Panc1 (cell line): ENCODE measurements at regions not wholly inside any gene's neighbourhood (a gene's known extent, or its start where the extent isn't known, plus 50 kb on each side); places are given as distances from the start of the nearest gene placed in this dataset.

Experiments
- CTCF ChIP-seq: fragments of 450-650 bp; IDR thresholded peaks from 2 replicates; pipeline ENCODE4 v1.5.1; 2017; ENCODE audit warnings: mild to moderate bottlenecking
- POLR2AphosphoS5 ChIP-seq: IDR thresholded peaks from 2 replicates; pipeline ENCODE4 v1.6.1; 2012; ENCODE audit warnings: mild to moderate bottlenecking, low read depth, low read length, moderate library complexity
- REST ChIP-seq, 2 experiments: IDR thresholded peaks; 2 replicates each; pipeline ENCODE4 v1.6.1; 2011 to 2012; ENCODE audit warnings: low read depth in 2 of 2, control low read depth in 1 of 2, low read length in 1 of 2, mild to moderate bottlenecking in 1 of 2, moderate library complexity in 1 of 2; ENCODE audit not compliant: insufficient read depth in 1 of 2

GRCh38 chr13:33945477-33945876, 127.5 kb downstream of the RFC3 start:
- TF ChIP-seq REST (IDR thresholded peaks at IDR 0.05; ENCODE audit: insufficient read depth in 1 of 2, low read depth in 2 of 2, low read length in 1 of 2) (no peak), CTCF (no peak), POLR2AphosphoS5 (no peak)
